HCT116 (cell line): ENCODE measurements at regions not wholly inside any gene's neighbourhood (a gene's known extent, or its start where the extent isn't known, plus 50 kb on each side); places are given as distances from the start of the nearest gene placed in this dataset.
"Not testable (repeated sequence)": the region's sequence is repeated elsewhere in the genome, so short reads cannot be mapped to it uniquely, and the experiment has no call there.

Source experiments
- ATAC-seq: fragments of 200-7000 bp; cut with Tn5 transposase; 2 replicates; pipeline ENCODE4 v1.9.1; 2020; ENCODE audit warnings: mild to moderate bottlenecking, moderate library complexity
- BruUV-seq: library from RNA; stranded (reverse); fragments of 400-500 nt; replicated peaks from 2 replicates; lab custom pipeline; 2021; lab: Mats Ljungman, UMichigan
- CTCF ChIA-PET: fragments of 300-600 bp; sonication (Branson Sonifier 250); formaldehyde crosslinking; loops from one replicate; lab custom pipeline; 2021; ENCODE audit warnings: antibody characterized with exemption; lab: Charles Lee
- POLR2A ChIA-PET: fragments of 300-600, 350-600 bp; sonication (Branson Sonifier 250); formaldehyde crosslinking; loops from one replicate; lab custom pipeline; 2021; ENCODE audit warnings: antibody characterized with exemption; lab: Charles Lee
- RAD21 ChIA-PET, 2 experiments: fragments of 300-600 bp; sonication (Branson Sonifier 250); formaldehyde crosslinking; loops; one replicate each; lab custom pipeline; 2023; ENCODE audit warnings: low total read pairs in 2 of 2; ENCODE audit not compliant: uncharacterized antibody in 2 of 2, unreplicated experiment in 2 of 2, low non-redundant PET in 1 of 2; lab: Charles Lee
- DNase-seq: peaks from one replicate; pipeline ENCODE4 v3.0.0-alpha.2; 2010; ENCODE audit warnings: low read depth, low spot score
- H2AFZ ChIP-seq: fragments of 200-600 bp; shearing (Covaris generic), sonication (generic); 2 replicates; pipeline ENCODE4 v1.6.1; 2017; ENCODE audit warnings: low read depth, mixed run types, mixed read lengths, antibody characterized with exemption, low read length; ENCODE audit not compliant: poor library complexity, severe bottlenecking
- H3K27ac ChIP-seq: 2 replicates; pipeline ENCODE4 v1.5.1; 2012; ENCODE audit warnings: low read depth, low read length
- H3K27me3 ChIP-seq: fragments of 200-600 bp; sonication (generic); 2 replicates; pipeline ENCODE4 v1.6.1; 2016; ENCODE audit warnings: mixed run types, low read length, mixed read lengths; ENCODE audit not compliant: insufficient read depth
- H3K36me3 ChIP-seq, 2 experiments: fragments of 200-500 bp in 1 of 2; fragments of 200-600 bp in 1 of 2; sonication (Bioruptor generic) in 1 of 2; sonication (generic) in 1 of 2; 2 replicates each; pipeline versions ENCODE4 v1.5.1 to v1.6.1; 2014 to 2016; ENCODE audit warnings: low read length in 2 of 2, inconsistent platforms in 1 of 2, mixed read lengths in 1 of 2, mixed run types in 1 of 2; ENCODE audit not compliant: insufficient read depth in 2 of 2, control insufficient read depth in 1 of 2
- H3K4me1 ChIP-seq, 2 experiments: fragments of 200-600 bp in 1 of 2; sonication (generic) in 1 of 2; 2 replicates each; pipeline versions ENCODE4 v1.5.1 to v1.6.1; 2012 to 2017; ENCODE audit warnings: low read length in 2 of 2, inconsistent platforms in 1 of 2, mild to moderate bottlenecking in 1 of 2, mixed read lengths in 1 of 2, mixed run types in 1 of 2, moderate library complexity in 1 of 2; ENCODE audit not compliant: insufficient read depth in 2 of 2, control insufficient read depth in 1 of 2
- H3K4me2 ChIP-seq: fragments of 200-600 bp; sonication (generic); 2 replicates; pipeline ENCODE4 v1.6.1; 2017; ENCODE audit warnings: mixed run types, low read length, mixed read lengths
- H3K4me3 ChIP-seq, 2 experiments: fragments of 200-600 bp in 1 of 2; sonication (generic) in 1 of 2; replicated peaks in 1 of 2; 2 replicates each; pipeline ENCODE4 v1.5.1; 2011 to 2016; ENCODE audit warnings: low read length in 2 of 2, control low read depth in 1 of 2, low read depth in 1 of 2, mild to moderate bottlenecking in 1 of 2, mixed read lengths in 1 of 2, mixed run types in 1 of 2
- H3K79me2 ChIP-seq: fragments of 200-600 bp; sonication (generic); 2 replicates; pipeline ENCODE4 v1.6.1; 2017; ENCODE audit warnings: mild to moderate bottlenecking, mixed run types, low read length, moderate library complexity, mixed read lengths; ENCODE audit not compliant: insufficient read depth
- H3K9ac ChIP-seq: fragments of 200-600 bp; sonication (generic); 2 replicates; pipeline ENCODE4 v1.6.1; 2016; ENCODE audit warnings: low read length, mixed read lengths
- H3K9me2 ChIP-seq: fragments of 200-600 bp; sonication (generic), shearing (Covaris generic); 2 replicates; pipeline ENCODE4 v1.6.1; 2017; ENCODE audit warnings: mixed run types, mild to moderate bottlenecking, moderate library complexity; ENCODE audit not compliant: insufficient read depth
- H3K9me3 ChIP-seq, 2 experiments: fragments of 200-500 bp in 1 of 2; fragments of 200-600 bp in 1 of 2; sonication (Bioruptor generic) in 1 of 2; sonication (generic) in 1 of 2; 2 replicates each; pipeline ENCODE4 v1.6.1; 2014 to 2017; ENCODE audit warnings: low read length in 2 of 2, mixed read lengths in 2 of 2, inconsistent platforms in 1 of 2, low read depth in 1 of 2, mild to moderate bottlenecking in 1 of 2, mixed run types in 1 of 2, moderate library complexity in 1 of 2; ENCODE audit not compliant: control insufficient read depth in 1 of 2, insufficient read depth in 1 of 2
- H4K20me1 ChIP-seq: fragments of 200-600 bp; sonication (generic), shearing (Covaris generic); 2 replicates; pipeline ENCODE4 v1.6.1; 2017; ENCODE audit warnings: mixed run types, mild to moderate bottlenecking, moderate library complexity; ENCODE audit not compliant: insufficient read depth
- EZH2phosphoT487 ChIP-seq: fragments of 200-600 bp; IDR thresholded peaks from 2 replicates; pipeline ENCODE4 v1.6.1; 2018; ENCODE audit warnings: antibody characterized with exemption, borderline replicate concordance
- FOSL1 ChIP-seq: IDR thresholded peaks from 2 replicates; pipeline ENCODE4 v1.6.1; 2012; ENCODE audit warnings: low read depth
- POLR2AphosphoS5 ChIP-seq: IDR thresholded peaks from 2 replicates; pipeline ENCODE4 v1.6.1; 2011; ENCODE audit warnings: mild to moderate bottlenecking, low read depth, low read length, moderate library complexity
- RAD21 ChIP-seq: IDR thresholded peaks from 2 replicates; pipeline ENCODE4 v1.6.1; 2012; ENCODE audit warnings: low read depth, mild to moderate bottlenecking
- SP1 ChIP-seq: IDR thresholded peaks from 2 replicates; pipeline ENCODE4 v1.6.1; 2012; ENCODE audit warnings: low read depth
- intact Hi-C: fragments of 100-400 bp; cut with micrococcal nuclease; formaldehyde crosslinking; loops from 2 replicates; pipeline ENCODE4 v1.10.0; 2022

- no peak overlapping the region for H2AFZ ChIP-seq
- TF ChIP-seq RAD21, result no peak
- TF ChIP-seq EZH2phosphoT487, result no peak
- TF ChIP-seq SP1, result no peak
- no peak for TF ChIP-seq POLR2AphosphoS5
- TF ChIP-seq FOSL1, result no peak
- TF ChIP-seq, all 23 proteins: peak for 0
- no TSS peak for BruUV-seq
- no peaks in the 10 kb centered on the region for H3K9me3 ChIP-seq
- no peaks in the 10 kb centered on the region for H4K20me1 ChIP-seq
- no peaks in the 10 kb centered on the region for H3K27me3 ChIP-seq
- POLR2A ChIA-PET, result no interaction called here
- CTCF ChIA-PET, result no interaction called here
- no peaks in the 10 kb centered on the region for H3K9me2 ChIP-seq
- H3K4me2 ChIP-seq, result no peak overlapping the region
- H3K36me3 ChIP-seq, result no peaks in the 10 kb centered on the region
- no peak for ATAC-seq
- no peak overlapping the region for H3K27ac ChIP-seq
- RAD21 ChIA-PET, result no interaction called here
- no peaks in the 10 kb centered on the region for H3K4me1 ChIP-seq
- H3K9ac ChIP-seq, result no peak overlapping the region
- H3K79me2 ChIP-seq, result no peaks in the 10 kb centered on the region
- no peak for DNase-seq
- no peak overlapping the region for H3K4me3 ChIP-seq
- intact Hi-C loops, result no loop called here
Measured at GRCh38 chr18:30852541-30852940, 190.0 kb downstream of the DSC3 start.

GRCh38 chr18:30839056-30839561 lies 203.4 kb downstream of the DSC3 start:
- H3K4me1 ChIP-seq, ATAC-seq, H3K9me2 ChIP-seq, H4K20me1 ChIP-seq, H2AFZ ChIP-seq, H3K9ac ChIP-seq, BruUV-seq, H3K4me3 ChIP-seq, RAD21 ChIA-PET, H3K36me3 ChIP-seq, H3K27me3 ChIP-seq, intact Hi-C loops, H3K79me2 ChIP-seq, CTCF ChIA-PET, H3K27ac ChIP-seq, H3K4me2 ChIP-seq, H3K9me3 ChIP-seq, POLR2A ChIA-PET, DNase-seq: not testable (repeated sequence)
